ACC112 (cell line): ENCODE measurements at regions not wholly inside any gene's neighbourhood (a gene's known extent, or its start where the extent isn't known, plus 50 kb on each side); places are given as distances from the start of the nearest gene placed in this dataset.

Experiments
- H2AFZ ChIP-seq: fragments of 200-600 bp; sonication (generic); one replicate; pipeline ENCODE4 v1.6.0; 2017; ENCODE audit warnings: antibody characterized with exemption, low read length; ENCODE audit not compliant: unreplicated experiment
- H3K27ac ChIP-seq: fragments of 200-600 bp; sonication (generic); 2 replicates; pipeline ENCODE4 v1.5.1; 2014; ENCODE audit warnings: low read depth, mild to moderate bottlenecking, antibody characterized with exemption, low read length, moderate library complexity
- H3K27me3 ChIP-seq: fragments of 200-600 bp; sonication (generic); 2 replicates; pipeline ENCODE4 v1.6.1; 2014; ENCODE audit warnings: mild to moderate bottlenecking, antibody characterized with exemption, low read length, moderate library complexity, mixed read lengths; ENCODE audit not compliant: insufficient read depth
- H3K36me3 ChIP-seq: fragments of 200-600 bp; sonication (generic); 2 replicates; pipeline ENCODE4 v1.6.1; 2016; ENCODE audit warnings: mild to moderate bottlenecking, antibody characterized with exemption, low read length, moderate library complexity, mixed read lengths; ENCODE audit not compliant: insufficient read depth
- H3K4me1 ChIP-seq: fragments of 200-600 bp; sonication (generic); one replicate; pipeline ENCODE4 v1.6.1; 2016; ENCODE audit warnings: low read length, mixed read lengths; ENCODE audit not compliant: insufficient read depth, unreplicated experiment, control insufficient read depth
- H3K4me3 ChIP-seq: fragments of 200-600 bp; sonication (generic); 2 replicates; pipeline ENCODE4 v1.5.1; 2014; ENCODE audit warnings: mild to moderate bottlenecking, low read depth, low read length
- H3K79me2 ChIP-seq: fragments of 200-600 bp; sonication (generic); one replicate; pipeline ENCODE4 v1.6.0; 2016; ENCODE audit warnings: low read length; ENCODE audit not compliant: control insufficient read depth, unreplicated experiment, insufficient read depth

GRCh38 chrX:8916697-8917096 is 115.5 kb upstream of the FAM9A start:
- Histone ChIP-seq H3K4me1 (no peaks in the 10 kb centered on the region), H3K36me3 (no peaks in the 10 kb centered on the region), H3K27me3 (peaks cover 48% of the 10 kb centered on the region; the same call in 1 of the 2 replicates), H3K27ac (no peak overlapping the region), H3K79me2 (no peaks in the 10 kb centered on the region), H3K4me3 (no peak overlapping the region), H2AFZ (no peak overlapping the region)

GRCh38 chrX:8914681-8915080 is 113.5 kb upstream of the FAM9A start:
- Histone ChIP-seq H2AFZ (no peak overlapping the region), H3K36me3 (no peaks in the 10 kb centered on the region), H3K4me1 (no peaks in the 10 kb centered on the region), H3K4me3 (no peak overlapping the region), H3K27ac (no peak overlapping the region), H3K27me3 (peaks cover 49% of the 10 kb centered on the region; the same call in 1 of the 2 replicates), H3K79me2 (no peaks in the 10 kb centered on the region)

GRCh38 chrX:8913655-8914409 is 112.6 kb upstream of the FAM9A start:
- no peak overlapping the region for H3K4me3 ChIP-seq
- H3K27me3 ChIP-seq, result peaks cover 43% of the 10 kb centered on the region; the same call in 1 of the 2 replicates
- H2AFZ ChIP-seq, result no peak overlapping the region
- H3K36me3 ChIP-seq, result no peaks in the 10 kb centered on the region
- no peaks in the 10 kb centered on the region for H3K4me1 ChIP-seq
- H3K79me2 ChIP-seq, result no peaks in the 10 kb centered on the region
- no peak overlapping the region for H3K27ac ChIP-seq

GRCh38 chrX:8907688-8908087 is 106.5 kb upstream of the FAM9A start:
- Histone ChIP-seq H3K4me1 (no peaks in the 10 kb centered on the region), H3K36me3 (no peaks in the 10 kb centered on the region), H3K4me3 (no peak overlapping the region), H3K27me3 (peaks cover 65% of the 10 kb centered on the region), H2AFZ (no peak overlapping the region), H3K27ac (no peak overlapping the region), H3K79me2 (no peaks in the 10 kb centered on the region)

GRCh38 chrX:8906299-8906938 is 105.2 kb upstream of the FAM9A start:
- no peaks in the 10 kb centered on the region for H3K79me2 ChIP-seq
- H3K27me3 ChIP-seq, result peaks cover 70% of the 10 kb centered on the region
- H3K36me3 ChIP-seq, result no peaks in the 10 kb centered on the region
- no peak overlapping the region for H3K4me3 ChIP-seq
- H2AFZ ChIP-seq, result no peak overlapping the region
- no peaks in the 10 kb centered on the region for H3K4me1 ChIP-seq
- no peak overlapping the region for H3K27ac ChIP-seq

GRCh38 chrX:8897259-8897658 is 96.1 kb upstream of the FAM9A start:
- Histone ChIP-seq H3K36me3 (no peaks in the 10 kb centered on the region), H3K27me3 (peaks cover 36% of the 10 kb centered on the region; the same call in 1 of the 2 replicates), H3K4me3 (no peak overlapping the region), H3K79me2 (no peaks in the 10 kb centered on the region), H2AFZ (no peak overlapping the region), H3K27ac (no peak overlapping the region), H3K4me1 (no peaks in the 10 kb centered on the region)

- no peak overlapping the region for H3K27ac ChIP-seq
- no peaks in the 10 kb centered on the region for H3K79me2 ChIP-seq
- no peak overlapping the region for H3K4me3 ChIP-seq
- H3K36me3 ChIP-seq, result no peaks in the 10 kb centered on the region
- no peak overlapping the region for H2AFZ ChIP-seq
- peaks cover 51% of the 10 kb centered on the region for H3K27me3 ChIP-seq
- H3K4me1 ChIP-seq, result no peaks in the 10 kb centered on the region
Observed at GRCh38 chrX:8890794-8891193, 89.6 kb upstream of the FAM9A start.

- H3K79me2 ChIP-seq, result no peaks in the 10 kb centered on the region
- H3K4me1 ChIP-seq, result no peaks in the 10 kb centered on the region
- peaks cover 73% of the 10 kb centered on the region for H3K27me3 ChIP-seq
- H3K27ac ChIP-seq, result no peak overlapping the region
- H3K36me3 ChIP-seq, result no peaks in the 10 kb centered on the region
- no peak overlapping the region for H3K4me3 ChIP-seq
- H2AFZ ChIP-seq, result no peak overlapping the region
Observed at GRCh38 chrX:8887004-8887403, 85.8 kb upstream of the FAM9A start.

GRCh38 chrX:8879750-8880149 is 78.6 kb upstream of the FAM9A start:
- H2AFZ ChIP-seq, result no peak overlapping the region
- H3K79me2 ChIP-seq, result no peaks in the 10 kb centered on the region
- H3K27ac ChIP-seq, result no peak overlapping the region
- H3K36me3 ChIP-seq, result no peaks in the 10 kb centered on the region
- H3K4me1 ChIP-seq, result no peaks in the 10 kb centered on the region
- H3K4me3 ChIP-seq, result no peak overlapping the region
- peaks cover 37% of the 10 kb centered on the region for H3K27me3 ChIP-seq

GRCh38 chrX:8873956-8874355 is 72.8 kb upstream of the FAM9A start:
- peaks cover 4% of the 10 kb centered on the region; the same call in 1 of the 2 replicates for H3K27me3 ChIP-seq
- no peaks in the 10 kb centered on the region for H3K36me3 ChIP-seq
- H2AFZ ChIP-seq, result no peak overlapping the region
- no peak overlapping the region for H3K27ac ChIP-seq
- H3K79me2 ChIP-seq, result no peaks in the 10 kb centered on the region
- peaks cover 17% of the 10 kb centered on the region for H3K4me1 ChIP-seq
- no peak overlapping the region for H3K4me3 ChIP-seq

- Histone ChIP-seq H3K27ac (no peak overlapping the region), H3K27me3 (peaks cover 4% of the 10 kb centered on the region; the same call in 1 of the 2 replicates), H2AFZ (no peak overlapping the region), H3K36me3 (no peaks in the 10 kb centered on the region), H3K4me3 (no peak overlapping the region), H3K4me1 (peaks cover 19% of the 10 kb centered on the region), H3K79me2 (no peaks in the 10 kb centered on the region)
Observed at GRCh38 chrX:8873102-8873501, 71.9 kb upstream of the FAM9A start.
